Lower leg skin (tissue), 3 donors: ENCODE measurements at regions not wholly inside any gene's neighbourhood (a gene's known extent, or its start where the extent isn't known, plus 50 kb on each side); places are given as distances from the start of the nearest gene placed in this dataset.

Experiments used
- POLR2A ChIP-seq, 2 donors: fragments of 450-650 bp; IDR thresholded peaks; one replicate each; pipeline ENCODE4 v1.6.1; 2016 to 2017; ENCODE audit warnings: antibody characterized with exemption in 2 of 2, mild to moderate bottlenecking in 1 of 2, moderate library complexity in 1 of 2
- TF ChIP-seq, protein P1 (sequence below), 3 donors: fragments of 450-650 bp; IDR thresholded peaks; one replicate each; pipeline ENCODE4 v1.5.1; 2016; ENCODE audit warnings: antibody characterized with exemption in 3 of 3, mild to moderate bottlenecking in 3 of 3, moderate library complexity in 2 of 3

DNA sequence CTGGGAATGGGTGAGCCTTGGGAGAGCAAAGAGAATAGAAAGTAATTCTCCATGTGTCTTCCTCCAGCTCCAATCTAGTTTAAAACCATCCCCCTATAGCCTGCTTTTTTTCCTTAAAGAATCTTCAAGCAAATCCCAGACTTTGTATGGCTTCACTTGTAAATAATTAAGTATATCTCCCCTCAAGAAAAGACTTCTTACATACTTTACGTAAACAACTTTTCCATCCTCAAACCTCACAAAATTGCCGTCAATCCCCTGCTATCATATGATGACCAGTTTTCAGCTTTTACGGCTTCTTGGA lies 88.5 kb upstream of the PHACTR3 start:
- TF ChIP-seq, protein P1, sequence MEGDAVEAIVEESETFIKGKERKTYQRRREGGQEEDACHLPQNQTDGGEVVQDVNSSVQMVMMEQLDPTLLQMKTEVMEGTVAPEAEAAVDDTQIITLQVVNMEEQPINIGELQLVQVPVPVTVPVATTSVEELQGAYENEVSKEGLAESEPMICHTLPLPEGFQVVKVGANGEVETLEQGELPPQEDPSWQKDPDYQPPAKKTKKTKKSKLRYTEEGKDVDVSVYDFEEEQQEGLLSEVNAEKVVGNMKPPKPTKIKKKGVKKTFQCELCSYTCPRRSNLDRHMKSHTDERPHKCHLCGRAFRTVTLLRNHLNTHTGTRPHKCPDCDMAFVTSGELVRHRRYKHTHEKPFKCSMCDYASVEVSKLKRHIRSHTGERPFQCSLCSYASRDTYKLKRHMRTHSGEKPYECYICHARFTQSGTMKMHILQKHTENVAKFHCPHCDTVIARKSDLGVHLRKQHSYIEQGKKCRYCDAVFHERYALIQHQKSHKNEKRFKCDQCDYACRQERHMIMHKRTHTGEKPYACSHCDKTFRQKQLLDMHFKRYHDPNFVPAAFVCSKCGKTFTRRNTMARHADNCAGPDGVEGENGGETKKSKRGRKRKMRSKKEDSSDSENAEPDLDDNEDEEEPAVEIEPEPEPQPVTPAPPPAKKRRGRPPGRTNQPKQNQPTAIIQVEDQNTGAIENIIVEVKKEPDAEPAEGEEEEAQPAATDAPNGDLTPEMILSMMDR (IDR thresholded peaks at IDR 0.05), result no peak
- TF ChIP-seq POLR2A (IDR thresholded peaks at IDR 0.05), result no peak
